ENCODE measurements at regions not wholly inside any gene's neighbourhood (a gene's known extent, or its start where the extent isn't known, plus 50 kb on each side); places are given as distances from the start of the nearest gene placed in this dataset.

DNA sequence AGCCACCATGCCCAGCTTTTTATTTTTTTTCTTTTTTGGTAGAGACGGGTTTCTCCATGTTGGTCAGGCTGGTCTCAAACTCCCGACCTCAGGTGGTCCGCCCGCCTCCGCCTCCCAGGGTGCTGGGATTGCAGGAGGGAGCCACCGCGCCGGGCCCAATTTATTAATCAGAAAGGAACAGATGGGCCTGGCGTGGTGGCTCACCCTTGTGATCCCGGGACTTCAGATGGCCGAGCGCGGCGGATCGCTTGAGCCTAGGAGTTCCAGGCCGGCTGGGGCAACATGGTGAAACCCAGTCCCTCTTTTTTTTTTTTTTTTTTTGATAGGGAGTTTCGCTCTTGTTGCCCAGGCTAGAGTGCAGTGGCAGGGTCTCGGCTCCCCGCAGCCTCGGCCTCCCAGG lies 64.6 kb downstream of the GOLGA6L7 start:
- no peaks in the 10 kb centered on the region for H3K4me1 ChIP-seq (ENCODE audit: insufficient read depth, low read length)
- H3K9me3 ChIP-seq (ENCODE audit: low read length) = no peaks in the 10 kb centered on the region
- H3K4me2 ChIP-seq (ENCODE audit: low read depth, low read length) = no peak overlapping the region
- no peaks in the 10 kb centered on the region for H3K27me3 ChIP-seq (ENCODE audit: control insufficient read depth in 1 of 2, insufficient read depth in 2 of 2, low read length in 2 of 2)
- no peaks in the 10 kb centered on the region for H4K20me1 ChIP-seq (ENCODE audit: insufficient read depth, low read length)
- BruUV-seq (replicated peaks) = no TSS peak
- FAIRE-seq (no peak), DNase-seq (ENCODE audit: low spot score) (no peak), ATAC-seq (no peak)
- no peak overlapping the region for H3K4me3 ChIP-seq (replicated peaks in 1 of 3; ENCODE audit: insufficient read depth in 1 of 3, low read depth in 2 of 3, low read length in 3 of 3)
- in situ Hi-C loops (cut with HindIII; ENCODE audit: extremely low pct_ligation_motif_present, low pct_unique_long_range_greater_than_20kb) = no loop called here
- no peak overlapping the region for H2AFZ ChIP-seq (ENCODE audit: low read length)
- CTCF ChIA-PET (ENCODE audit: low intra/inter-chr PET ratio, low total read pairs) = no interaction called here
- no peaks in the 10 kb centered on the region for H3K79me2 ChIP-seq (ENCODE audit: insufficient read depth, low read length)
- no peak overlapping the region for H3K9ac ChIP-seq (ENCODE audit: insufficient read depth, low read depth, low read length)
- intact Hi-C loops (cut with micrococcal nuclease; ENCODE audit: unreplicated experiment) = no loop called here
- WGBS (ENCODE audit: low lambda C conversion rate) = 86% methylated on average over 20 of the region's 20 CpGs
- H3K36me3 ChIP-seq (replicated peaks in 1 of 2; ENCODE audit: control insufficient read depth in 1 of 2, insufficient read depth in 2 of 2, low read length in 2 of 2) = no peaks in the 10 kb centered on the region
- no peak overlapping the region for H3K27ac ChIP-seq (ENCODE audit: extremely low read length, insufficient read depth, low read length)
- POLR2A ChIA-PET = no interaction called here
- no peak for TF ChIP-seq ZNF317 (CRISPR knock-in tag; IDR thresholded peaks at IDR 0.05)
- no peak for TF ChIP-seq AGO2 (optimal IDR thresholded peaks at IDR 0.05; ENCODE audit: low read depth, low read length)
- TF ChIP-seq ZNF441 (CRISPR knock-in tag; IDR thresholded peaks at IDR 0.05; ENCODE audit: borderline replicate concordance) = no peak
- TF ChIP-seq, protein P1, sequence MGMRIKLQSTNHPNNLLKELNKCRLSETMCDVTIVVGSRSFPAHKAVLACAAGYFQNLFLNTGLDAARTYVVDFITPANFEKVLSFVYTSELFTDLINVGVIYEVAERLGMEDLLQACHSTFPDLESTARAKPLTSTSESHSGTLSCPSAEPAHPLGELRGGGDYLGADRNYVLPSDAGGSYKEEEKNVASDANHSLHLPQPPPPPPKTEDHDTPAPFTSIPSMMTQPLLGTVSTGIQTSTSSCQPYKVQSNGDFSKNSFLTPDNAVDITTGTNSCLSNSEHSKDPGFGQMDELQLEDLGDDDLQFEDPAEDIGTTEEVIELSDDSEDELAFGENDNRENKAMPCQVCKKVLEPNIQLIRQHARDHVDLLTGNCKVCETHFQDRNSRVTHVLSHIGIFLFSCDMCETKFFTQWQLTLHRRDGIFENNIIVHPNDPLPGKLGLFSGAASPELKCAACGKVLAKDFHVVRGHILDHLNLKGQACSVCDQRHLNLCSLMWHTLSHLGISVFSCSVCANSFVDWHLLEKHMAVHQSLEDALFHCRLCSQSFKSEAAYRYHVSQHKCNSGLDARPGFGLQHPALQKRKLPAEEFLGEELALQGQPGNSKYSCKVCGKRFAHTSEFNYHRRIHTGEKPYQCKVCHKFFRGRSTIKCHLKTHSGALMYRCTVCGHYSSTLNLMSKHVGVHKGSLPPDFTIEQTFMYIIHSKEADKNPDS (CRISPR knock-in tag; IDR thresholded peaks at IDR 0.05) = no peak
- TF ChIP-seq SRF (IDR thresholded peaks at IDR 0.05; ENCODE audit: low read depth, low read length) = no peak
- TF ChIP-seq NR2C2 (CRISPR knock-in tag; IDR thresholded peaks at IDR 0.05; ENCODE audit: borderline replicate concordance) = no peak
- TF ChIP-seq ARNT (IDR thresholded peaks at IDR 0.05) = no peak
- no peak for TF ChIP-seq ZNF282 (IDR thresholded peaks at IDR 0.05; ENCODE audit: partially characterized antibody)
- no peak for TF ChIP-seq ZKSCAN5 (CRISPR knock-in tag; IDR thresholded peaks at IDR 0.05)
- no peak for TF ChIP-seq AKAP8 (CRISPR knock-in tag; IDR thresholded peaks at IDR 0.05)
- TF ChIP-seq, protein P2, sequence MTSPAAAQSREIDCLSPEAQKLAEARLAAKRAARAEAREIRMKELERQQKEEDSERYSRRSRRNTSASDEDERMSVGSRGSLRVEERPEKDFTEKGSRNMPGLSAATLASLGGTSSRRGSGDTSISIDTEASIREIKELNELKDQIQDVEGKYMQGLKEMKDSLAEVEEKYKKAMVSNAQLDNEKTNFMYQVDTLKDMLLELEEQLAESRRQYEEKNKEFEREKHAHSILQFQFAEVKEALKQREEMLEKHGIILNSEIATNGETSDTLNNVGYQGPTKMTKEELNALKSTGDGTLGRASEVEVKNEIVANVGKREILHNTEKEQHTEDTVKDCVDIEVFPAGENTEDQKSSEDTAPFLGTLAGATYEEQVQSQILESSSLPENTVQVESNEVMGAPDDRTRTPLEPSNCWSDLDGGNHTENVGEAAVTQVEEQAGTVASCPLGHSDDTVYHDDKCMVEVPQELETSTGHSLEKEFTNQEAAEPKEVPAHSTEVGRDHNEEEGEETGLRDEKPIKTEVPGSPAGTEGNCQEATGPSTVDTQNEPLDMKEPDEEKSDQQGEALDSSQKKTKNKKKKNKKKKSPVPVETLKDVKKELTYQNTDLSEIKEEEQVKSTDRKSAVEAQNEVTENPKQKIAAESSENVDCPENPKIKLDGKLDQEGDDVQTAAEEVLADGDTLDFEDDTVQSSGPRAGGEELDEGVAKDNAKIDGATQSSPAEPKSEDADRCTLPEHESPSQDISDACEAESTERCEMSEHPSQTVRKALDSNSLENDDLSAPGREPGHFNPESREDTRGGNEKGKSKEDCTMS (CRISPR knock-in tag; conservative IDR thresholded peaks at IDR 0.05) = no peak
- TF ChIP-seq CHD2 (IDR thresholded peaks at IDR 0.05; ENCODE audit: low read depth, low read length) = no peak
- TF ChIP-seq, protein P3, sequence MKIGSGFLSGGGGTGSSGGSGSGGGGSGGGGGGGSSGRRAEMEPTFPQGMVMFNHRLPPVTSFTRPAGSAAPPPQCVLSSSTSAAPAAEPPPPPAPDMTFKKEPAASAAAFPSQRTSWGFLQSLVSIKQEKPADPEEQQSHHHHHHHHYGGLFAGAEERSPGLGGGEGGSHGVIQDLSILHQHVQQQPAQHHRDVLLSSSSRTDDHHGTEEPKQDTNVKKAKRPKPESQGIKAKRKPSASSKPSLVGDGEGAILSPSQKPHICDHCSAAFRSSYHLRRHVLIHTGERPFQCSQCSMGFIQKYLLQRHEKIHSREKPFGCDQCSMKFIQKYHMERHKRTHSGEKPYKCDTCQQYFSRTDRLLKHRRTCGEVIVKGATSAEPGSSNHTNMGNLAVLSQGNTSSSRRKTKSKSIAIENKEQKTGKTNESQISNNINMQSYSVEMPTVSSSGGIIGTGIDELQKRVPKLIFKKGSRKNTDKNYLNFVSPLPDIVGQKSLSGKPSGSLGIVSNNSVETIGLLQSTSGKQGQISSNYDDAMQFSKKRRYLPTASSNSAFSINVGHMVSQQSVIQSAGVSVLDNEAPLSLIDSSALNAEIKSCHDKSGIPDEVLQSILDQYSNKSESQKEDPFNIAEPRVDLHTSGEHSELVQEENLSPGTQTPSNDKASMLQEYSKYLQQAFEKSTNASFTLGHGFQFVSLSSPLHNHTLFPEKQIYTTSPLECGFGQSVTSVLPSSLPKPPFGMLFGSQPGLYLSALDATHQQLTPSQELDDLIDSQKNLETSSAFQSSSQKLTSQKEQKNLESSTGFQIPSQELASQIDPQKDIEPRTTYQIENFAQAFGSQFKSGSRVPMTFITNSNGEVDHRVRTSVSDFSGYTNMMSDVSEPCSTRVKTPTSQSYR (CRISPR knock-in tag; IDR thresholded peaks at IDR 0.05; ENCODE audit: borderline replicate concordance) = no peak
- TF ChIP-seq ZNF563 (CRISPR knock-in tag; IDR thresholded peaks at IDR 0.05) = no peak

Measured in HepG2 (cell line).